Fibroblast of lung (primary cell): ENCODE measurements at regions not wholly inside any gene's neighbourhood (a gene's known extent, or its start where the extent isn't known, plus 50 kb on each side); places are given as distances from the start of the nearest gene placed in this dataset.
"Not testable (repeated sequence)": the region's sequence is repeated elsewhere in the genome, so short reads cannot be mapped to it uniquely, and the experiment has no call there.

Experiments used
- DNase-seq, 2 donors: peaks; one replicate each; pipeline versions ENCODE4 v3.0.0 to v3.0.0-alpha.2; 2010; ENCODE audit warnings: low read depth in 2 of 2
- H2AFZ ChIP-seq: 2 replicates; pipeline ENCODE4 v1.5.1; 2012; ENCODE audit warnings: low read length, control low read depth, inconsistent platforms
- H3K27ac ChIP-seq: 2 replicates; pipeline ENCODE4 v1.5.1; 2011; ENCODE audit warnings: low read length, control low read depth; ENCODE audit not compliant: insufficient read depth
- H3K27me3 ChIP-seq: 2 replicates; pipeline ENCODE4 v1.5.1; 2011; ENCODE audit warnings: mild to moderate bottlenecking, low read length; ENCODE audit not compliant: control insufficient read depth, insufficient read depth
- H3K36me3 ChIP-seq: 2 replicates; pipeline ENCODE4 v1.5.1; 2011; ENCODE audit warnings: low read length; ENCODE audit not compliant: control insufficient read depth, insufficient read depth
- H3K4me1 ChIP-seq: 2 replicates; pipeline ENCODE4 v1.5.1; 2011; ENCODE audit warnings: low read length; ENCODE audit not compliant: control insufficient read depth, insufficient read depth; ENCODE audit errors: extremely low read depth
- H3K4me2 ChIP-seq: 2 replicates; pipeline ENCODE4 v1.5.1; 2011; ENCODE audit warnings: low read length, control low read depth; ENCODE audit not compliant: insufficient read depth; ENCODE audit errors: extremely low read depth
- H3K4me3 ChIP-seq, 4 experiments: fragments of 200-600 bp in 1 of 4; sonication (generic) in 1 of 4; replicated peaks in 1 of 4; 2 replicates each; pipeline ENCODE4 v1.5.1; 2011 to 2016; ENCODE audit warnings: low read length in 4 of 4, low read depth in 3 of 4, mild to moderate bottlenecking in 3 of 4, control low read depth in 2 of 4, inconsistent platforms in 1 of 4, mixed read lengths in 1 of 4; ENCODE audit not compliant: insufficient read depth in 1 of 4; ENCODE audit errors: control extremely low read depth in 1 of 4
- H3K79me2 ChIP-seq: 2 replicates; pipeline ENCODE4 v1.5.1; 2012; ENCODE audit warnings: mild to moderate bottlenecking, low read length, inconsistent platforms; ENCODE audit not compliant: control insufficient read depth, insufficient read depth
- H3K9ac ChIP-seq: 2 replicates; pipeline ENCODE4 v1.5.1; 2011; ENCODE audit warnings: mild to moderate bottlenecking, low read length, control low read depth; ENCODE audit not compliant: insufficient read depth
- H3K9me3 ChIP-seq: 2 replicates; pipeline ENCODE4 v1.5.1; 2012; ENCODE audit warnings: low read depth, low read length; ENCODE audit not compliant: control insufficient read depth, insufficient read depth
- H4K20me1 ChIP-seq: 2 replicates; pipeline ENCODE4 v1.5.1; 2011; ENCODE audit warnings: low read length; ENCODE audit not compliant: control insufficient read depth, insufficient read depth; ENCODE audit errors: extremely low read depth

DNA sequence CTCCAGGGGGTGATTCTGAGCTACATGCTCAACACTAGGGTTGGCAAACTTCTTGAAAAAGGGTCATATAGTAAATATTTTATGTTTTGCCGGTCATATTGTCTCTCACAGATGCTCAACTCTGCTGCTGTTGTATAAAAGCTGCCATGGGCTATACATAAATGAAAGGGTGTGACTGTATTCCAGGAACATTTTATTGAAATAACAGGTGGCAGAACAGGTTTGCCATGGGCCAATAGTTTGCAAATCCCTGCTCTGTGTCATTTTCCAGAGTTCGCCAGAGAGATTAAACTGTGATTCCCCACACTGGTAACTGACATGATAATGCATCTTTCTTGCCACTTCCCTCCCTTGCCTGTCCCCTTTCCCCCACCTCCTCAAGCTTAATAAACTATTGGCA, 144.1 kb downstream of the NPIPA8 start:
- H3K4me2 ChIP-seq, H3K4me1 ChIP-seq, H4K20me1 ChIP-seq, H2AFZ ChIP-seq, H3K9me3 ChIP-seq, H3K4me3 ChIP-seq, H3K9ac ChIP-seq, H3K79me2 ChIP-seq, DNase-seq, H3K27me3 ChIP-seq, H3K27ac ChIP-seq, H3K36me3 ChIP-seq: not testable (repeated sequence)

DNA sequence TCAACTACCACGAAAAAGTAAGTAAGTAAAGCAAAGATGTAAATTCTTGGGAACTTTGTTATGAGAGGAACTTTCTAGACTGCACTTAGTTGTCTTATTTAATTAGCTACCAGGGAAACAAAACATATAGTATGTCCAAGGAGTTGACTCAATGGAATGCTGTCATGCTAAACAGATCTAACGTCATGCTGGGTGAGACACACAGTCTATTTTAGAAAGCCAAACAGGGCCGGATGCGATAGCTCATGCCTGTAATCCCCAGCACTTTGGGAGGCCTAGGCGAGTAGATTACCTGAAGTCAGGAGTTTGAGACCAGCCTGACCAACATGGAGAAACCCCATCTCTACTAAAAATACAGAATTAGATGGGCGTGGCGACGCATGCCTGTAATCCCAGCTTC, 146.4 kb downstream of the NPIPA8 start:
- H3K79me2 ChIP-seq, H3K27ac ChIP-seq, DNase-seq, H3K36me3 ChIP-seq, H3K9me3 ChIP-seq, H3K4me3 ChIP-seq, H4K20me1 ChIP-seq, H3K4me1 ChIP-seq, H3K9ac ChIP-seq, H2AFZ ChIP-seq, H3K4me2 ChIP-seq, H3K27me3 ChIP-seq: not testable (repeated sequence)

DNA sequence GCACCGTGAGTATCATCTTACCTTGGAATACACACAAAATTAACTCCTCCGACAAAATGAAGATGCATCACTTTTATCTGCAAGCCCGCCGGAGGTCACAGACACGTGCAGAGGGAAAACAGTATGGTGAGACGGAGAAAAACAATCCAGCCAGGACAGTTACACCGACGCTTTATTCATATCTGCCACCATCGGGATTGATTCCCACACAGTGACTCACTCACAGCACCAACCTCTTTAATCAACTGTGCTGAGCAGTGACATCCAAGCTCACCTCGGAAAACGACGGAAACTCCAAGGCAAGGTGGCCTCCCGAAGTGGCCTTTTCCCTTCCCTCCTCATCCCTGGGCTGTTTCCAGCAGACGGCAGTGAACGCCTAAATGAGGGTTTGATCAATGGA, 151.8 kb downstream of the NPIPA8 start:
- H3K4me1 ChIP-seq, H3K9me3 ChIP-seq, H2AFZ ChIP-seq, DNase-seq, H3K9ac ChIP-seq, H3K36me3 ChIP-seq, H3K4me2 ChIP-seq, H4K20me1 ChIP-seq, H3K4me3 ChIP-seq, H3K27ac ChIP-seq, H3K27me3 ChIP-seq, H3K79me2 ChIP-seq: not testable (repeated sequence)

DNA sequence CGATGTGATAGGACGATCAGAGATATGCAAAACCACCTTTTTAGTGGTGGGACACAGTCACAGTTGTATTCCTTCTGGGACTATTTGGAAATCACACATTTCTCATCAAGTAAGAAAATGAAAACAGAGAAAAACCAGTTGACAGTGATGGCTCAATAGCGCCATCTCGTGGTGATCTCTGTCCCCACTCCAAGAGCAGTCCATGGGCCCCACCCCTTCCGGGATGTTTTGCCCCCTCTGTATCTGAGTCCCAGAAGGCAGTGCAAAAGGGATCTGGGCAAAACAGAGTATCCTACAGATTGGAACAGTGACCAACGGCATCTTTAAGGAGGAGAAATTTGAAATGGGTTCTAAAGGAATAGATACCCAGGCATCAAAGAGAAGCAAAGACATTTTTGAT, 155.5 kb downstream of the NPIPA8 start:
- not testable (repeated sequence) for H3K9me3 ChIP-seq, H3K4me3 ChIP-seq, H3K27me3 ChIP-seq, DNase-seq, H4K20me1 ChIP-seq, H3K9ac ChIP-seq, H3K36me3 ChIP-seq, H3K4me1 ChIP-seq, H3K4me2 ChIP-seq, H3K27ac ChIP-seq, H3K79me2 ChIP-seq, H2AFZ ChIP-seq

DNA sequence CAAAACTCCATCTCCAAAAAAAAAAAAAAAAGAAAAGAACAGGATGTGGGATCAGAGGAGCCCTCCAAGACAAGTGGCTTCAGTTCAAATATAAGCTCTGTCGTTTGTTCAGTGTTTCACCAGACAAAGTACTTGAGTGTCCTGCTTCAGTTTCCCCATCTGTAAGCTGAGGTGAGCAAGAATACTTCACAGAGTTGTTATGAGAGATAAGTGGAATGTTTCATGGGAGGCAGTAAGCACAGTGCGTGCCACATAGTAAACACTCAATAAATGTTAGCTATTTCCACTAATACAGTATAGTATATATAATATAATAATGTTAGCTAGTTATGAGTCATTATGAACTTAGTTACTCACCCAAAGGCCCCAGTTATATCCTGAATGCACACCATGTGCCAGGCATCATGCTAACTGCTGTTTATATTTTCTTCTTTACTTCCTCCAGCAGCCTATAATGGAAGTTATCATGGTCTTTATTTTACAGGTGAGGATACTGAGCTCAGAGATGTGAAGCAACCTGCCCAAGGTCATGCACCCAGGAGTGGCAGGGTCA, 162.5 kb downstream of the NPIPA8 start:
- not testable (repeated sequence) for H2AFZ ChIP-seq, H3K36me3 ChIP-seq, DNase-seq, H3K4me3 ChIP-seq, H3K27ac ChIP-seq, H3K27me3 ChIP-seq, H3K79me2 ChIP-seq, H3K4me2 ChIP-seq, H4K20me1 ChIP-seq, H3K9ac ChIP-seq, H3K4me1 ChIP-seq, H3K9me3 ChIP-seq

DNA sequence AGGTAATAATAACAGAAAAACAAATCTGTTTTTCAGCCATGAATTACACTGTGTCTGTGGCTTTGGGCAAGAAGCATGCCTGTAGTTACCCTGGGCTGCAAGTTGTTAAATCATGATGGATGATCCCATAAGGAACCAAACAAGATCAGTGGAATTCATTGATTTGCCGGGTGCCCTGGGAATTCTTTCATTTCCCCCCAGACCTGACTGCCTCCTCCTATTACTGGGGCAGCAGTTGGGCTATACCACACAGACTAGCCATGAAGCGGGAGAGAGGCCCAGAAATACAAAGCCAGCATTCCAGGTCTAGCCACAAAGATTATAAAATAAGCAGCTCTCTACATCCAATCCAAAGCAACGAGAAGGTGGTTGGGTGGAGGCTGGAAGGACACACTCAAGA, 174.2 kb downstream of the NPIPA8 start:
- not testable (repeated sequence) for H4K20me1 ChIP-seq, H3K9me3 ChIP-seq, DNase-seq, H3K9ac ChIP-seq, H3K4me1 ChIP-seq, H3K27ac ChIP-seq, H3K36me3 ChIP-seq, H3K27me3 ChIP-seq, H2AFZ ChIP-seq, H3K4me2 ChIP-seq, H3K79me2 ChIP-seq, H3K4me3 ChIP-seq

DNA sequence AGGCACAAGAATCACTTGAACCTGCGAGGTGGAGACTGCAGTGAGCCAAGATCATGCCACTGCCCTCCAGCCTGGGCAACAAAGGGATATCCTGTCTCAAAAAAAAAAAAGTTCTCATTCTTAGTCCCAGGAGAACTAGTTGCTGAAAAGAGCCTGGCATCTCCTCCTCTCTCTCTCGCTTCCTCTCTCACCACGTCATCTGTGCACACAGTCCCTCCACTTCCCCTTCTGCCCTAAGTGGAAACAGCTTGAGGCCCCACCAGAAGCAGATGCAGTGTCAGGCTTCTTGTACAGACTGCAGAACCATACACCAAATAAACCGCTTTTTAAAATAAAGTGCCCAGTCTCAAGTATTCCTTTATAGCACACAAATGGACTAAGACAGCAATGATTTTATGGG, 175.3 kb downstream of the NPIPA8 start:
- not testable (repeated sequence) for H3K79me2 ChIP-seq, H3K36me3 ChIP-seq, H3K27ac ChIP-seq, DNase-seq, H3K9ac ChIP-seq, H3K9me3 ChIP-seq, H3K4me3 ChIP-seq, H3K27me3 ChIP-seq, H4K20me1 ChIP-seq, H2AFZ ChIP-seq, H3K4me2 ChIP-seq, H3K4me1 ChIP-seq
